Spleen (tissue), 7 donors: ENCODE measurements at regions not wholly inside any gene's neighbourhood (a gene's known extent, or its start where the extent isn't known, plus 50 kb on each side); places are given as distances from the start of the nearest gene placed in this dataset.

Experiments used
- CTCF ChIP-seq, 11 experiments: fragments of 200-600 bp in 7 of 11; fragments of 450-650 bp in 4 of 11; sonication (generic) in 4 of 11; IDR thresholded peaks in 8 of 11; conservative IDR thresholded peaks in 3 of 11; 1 replicate in 7 of 11; 2 replicates in 4 of 11; pipeline versions ENCODE4 v1.4.0 to v1.8.0; 2016 to 2021; ENCODE audit warnings: antibody characterized with exemption in 11 of 11, inconsistent platforms in 4 of 11, mild to moderate bottlenecking in 1 of 11
- POLR2AphosphoS5 ChIP-seq, 3 donors: sonication (generic); formaldehyde crosslinking; IDR thresholded peaks; one replicate each; pipeline ENCODE4 v1.5.1; 2017; ENCODE audit warnings: antibody characterized with exemption in 3 of 3
- donor health status: DM: no; HTN: no; CAD: no; lungs with moderate emphysema.
- donor health status: DM: no; HTN: no; CAD: no.
- donor health status: DM: no; HTN: no; CAD: no.

- no peak for TF ChIP-seq CTCF (IDR thresholded peaks at IDR 0.05 in 8 of 11, conservative IDR thresholded peaks at IDR 0.05 in 3 of 11)
- no peak for TF ChIP-seq POLR2AphosphoS5 (IDR thresholded peaks at IDR 0.05)
These were observed 176.2 kb upstream of the RAB4A start for GRCh38 chr1:229094476-229095311.
